HCT116 (cell line): ENCODE measurements at regions not wholly inside any gene's neighbourhood (a gene's known extent, or its start where the extent isn't known, plus 50 kb on each side); places are given as distances from the start of the nearest gene placed in this dataset.

Experiments
- ATAC-seq: fragments of 200-7000 bp; cut with Tn5 transposase; 2 replicates; pipeline ENCODE4 v1.9.1; 2020; ENCODE audit warnings: mild to moderate bottlenecking, moderate library complexity
- BruUV-seq: library from RNA; stranded (reverse); fragments of 400-500 nt; replicated peaks from 2 replicates; lab custom pipeline; 2021; lab: Mats Ljungman, UMichigan
- CTCF ChIA-PET: fragments of 300-600 bp; sonication (Branson Sonifier 250); formaldehyde crosslinking; loops from one replicate; lab custom pipeline; 2021; ENCODE audit warnings: antibody characterized with exemption; lab: Charles Lee
- POLR2A ChIA-PET: fragments of 300-600, 350-600 bp; sonication (Branson Sonifier 250); formaldehyde crosslinking; loops from one replicate; lab custom pipeline; 2021; ENCODE audit warnings: antibody characterized with exemption; lab: Charles Lee
- RAD21 ChIA-PET, 2 experiments: fragments of 300-600 bp; sonication (Branson Sonifier 250); formaldehyde crosslinking; loops; one replicate each; lab custom pipeline; 2023; ENCODE audit warnings: low total read pairs in 2 of 2; ENCODE audit not compliant: uncharacterized antibody in 2 of 2, unreplicated experiment in 2 of 2, low non-redundant PET in 1 of 2; lab: Charles Lee
- DNase-seq: peaks from one replicate; pipeline ENCODE4 v3.0.0-alpha.2; 2010; ENCODE audit warnings: low read depth, low spot score
- H2AFZ ChIP-seq: fragments of 200-600 bp; shearing (Covaris generic), sonication (generic); 2 replicates; pipeline ENCODE4 v1.6.1; 2017; ENCODE audit warnings: low read depth, mixed run types, mixed read lengths, antibody characterized with exemption, low read length; ENCODE audit not compliant: poor library complexity, severe bottlenecking
- H3K27ac ChIP-seq: 2 replicates; pipeline ENCODE4 v1.5.1; 2012; ENCODE audit warnings: low read depth, low read length
- H3K27me3 ChIP-seq: fragments of 200-600 bp; sonication (generic); 2 replicates; pipeline ENCODE4 v1.6.1; 2016; ENCODE audit warnings: mixed run types, low read length, mixed read lengths; ENCODE audit not compliant: insufficient read depth
- H3K36me3 ChIP-seq, 2 experiments: fragments of 200-500 bp in 1 of 2; fragments of 200-600 bp in 1 of 2; sonication (Bioruptor generic) in 1 of 2; sonication (generic) in 1 of 2; 2 replicates each; pipeline versions ENCODE4 v1.5.1 to v1.6.1; 2014 to 2016; ENCODE audit warnings: low read length in 2 of 2, inconsistent platforms in 1 of 2, mixed read lengths in 1 of 2, mixed run types in 1 of 2; ENCODE audit not compliant: insufficient read depth in 2 of 2, control insufficient read depth in 1 of 2
- H3K4me1 ChIP-seq, 2 experiments: fragments of 200-600 bp in 1 of 2; sonication (generic) in 1 of 2; 2 replicates each; pipeline versions ENCODE4 v1.5.1 to v1.6.1; 2012 to 2017; ENCODE audit warnings: low read length in 2 of 2, inconsistent platforms in 1 of 2, mild to moderate bottlenecking in 1 of 2, mixed read lengths in 1 of 2, mixed run types in 1 of 2, moderate library complexity in 1 of 2; ENCODE audit not compliant: insufficient read depth in 2 of 2, control insufficient read depth in 1 of 2
- H3K4me2 ChIP-seq: fragments of 200-600 bp; sonication (generic); 2 replicates; pipeline ENCODE4 v1.6.1; 2017; ENCODE audit warnings: mixed run types, low read length, mixed read lengths
- H3K4me3 ChIP-seq, 2 experiments: fragments of 200-600 bp in 1 of 2; sonication (generic) in 1 of 2; replicated peaks in 1 of 2; 2 replicates each; pipeline ENCODE4 v1.5.1; 2011 to 2016; ENCODE audit warnings: low read length in 2 of 2, control low read depth in 1 of 2, low read depth in 1 of 2, mild to moderate bottlenecking in 1 of 2, mixed read lengths in 1 of 2, mixed run types in 1 of 2
- H3K79me2 ChIP-seq: fragments of 200-600 bp; sonication (generic); 2 replicates; pipeline ENCODE4 v1.6.1; 2017; ENCODE audit warnings: mild to moderate bottlenecking, mixed run types, low read length, moderate library complexity, mixed read lengths; ENCODE audit not compliant: insufficient read depth
- H3K9ac ChIP-seq: fragments of 200-600 bp; sonication (generic); 2 replicates; pipeline ENCODE4 v1.6.1; 2016; ENCODE audit warnings: low read length, mixed read lengths
- H3K9me2 ChIP-seq: fragments of 200-600 bp; sonication (generic), shearing (Covaris generic); 2 replicates; pipeline ENCODE4 v1.6.1; 2017; ENCODE audit warnings: mixed run types, mild to moderate bottlenecking, moderate library complexity; ENCODE audit not compliant: insufficient read depth
- H3K9me3 ChIP-seq, 2 experiments: fragments of 200-500 bp in 1 of 2; fragments of 200-600 bp in 1 of 2; sonication (Bioruptor generic) in 1 of 2; sonication (generic) in 1 of 2; 2 replicates each; pipeline ENCODE4 v1.6.1; 2014 to 2017; ENCODE audit warnings: low read length in 2 of 2, mixed read lengths in 2 of 2, inconsistent platforms in 1 of 2, low read depth in 1 of 2, mild to moderate bottlenecking in 1 of 2, mixed run types in 1 of 2, moderate library complexity in 1 of 2; ENCODE audit not compliant: control insufficient read depth in 1 of 2, insufficient read depth in 1 of 2
- H4K20me1 ChIP-seq: fragments of 200-600 bp; sonication (generic), shearing (Covaris generic); 2 replicates; pipeline ENCODE4 v1.6.1; 2017; ENCODE audit warnings: mixed run types, mild to moderate bottlenecking, moderate library complexity; ENCODE audit not compliant: insufficient read depth
- CBX3 ChIP-seq: IDR thresholded peaks from 2 replicates; pipeline ENCODE4 v1.6.1; 2012; ENCODE audit warnings: low read depth
- ELF1 ChIP-seq: IDR thresholded peaks from 2 replicates; pipeline ENCODE4 v1.6.1; 2012; ENCODE audit warnings: low read depth, borderline replicate concordance
- EZH2 ChIP-seq: fragments of 200-600 bp; sonication (generic); IDR thresholded peaks from 2 replicates; pipeline ENCODE4 v1.6.1; 2017; ENCODE audit warnings: antibody characterized with exemption, mixed run types
- EZH2phosphoT487 ChIP-seq: fragments of 200-600 bp; IDR thresholded peaks from 2 replicates; pipeline ENCODE4 v1.6.1; 2018; ENCODE audit warnings: antibody characterized with exemption, borderline replicate concordance
- FOSL1 ChIP-seq: IDR thresholded peaks from 2 replicates; pipeline ENCODE4 v1.6.1; 2012; ENCODE audit warnings: low read depth
- POLR2AphosphoS5 ChIP-seq: IDR thresholded peaks from 2 replicates; pipeline ENCODE4 v1.6.1; 2011; ENCODE audit warnings: mild to moderate bottlenecking, low read depth, low read length, moderate library complexity
- RAD21 ChIP-seq: IDR thresholded peaks from 2 replicates; pipeline ENCODE4 v1.6.1; 2012; ENCODE audit warnings: low read depth, mild to moderate bottlenecking
- SIN3A ChIP-seq: IDR thresholded peaks from 2 replicates; pipeline ENCODE4 v1.6.1; 2012; ENCODE audit warnings: low read depth
- SP1 ChIP-seq: IDR thresholded peaks from 2 replicates; pipeline ENCODE4 v1.6.1; 2012; ENCODE audit warnings: low read depth
- SRF ChIP-seq: IDR thresholded peaks from 2 replicates; pipeline ENCODE4 v1.6.1; 2012; ENCODE audit warnings: low read depth
- YY1 ChIP-seq: IDR thresholded peaks from 2 replicates; pipeline ENCODE4 v1.6.1; 2011; ENCODE audit warnings: low read length, low read depth, moderate library complexity, mild to moderate bottlenecking; ENCODE audit not compliant: insufficient replicate concordance; ENCODE audit errors: extremely low read depth
- ZFX ChIP-seq: fragments of 450-650 bp; IDR thresholded peaks from 2 replicates; pipeline ENCODE4 v1.6.1; 2017
- ZNF274 ChIP-seq: fragments of 200-500 bp; sonication (Bioruptor generic); IDR thresholded peaks from 2 replicates; pipeline ENCODE4 v1.6.1; 2014; ENCODE audit warnings: mild to moderate bottlenecking, low read depth, low read length, inconsistent platforms
- intact Hi-C: fragments of 100-400 bp; cut with micrococcal nuclease; formaldehyde crosslinking; loops from 2 replicates; pipeline ENCODE4 v1.10.0; 2022
- TF ChIP-seq, protein P1 (sequence below): IDR thresholded peaks from 2 replicates; pipeline ENCODE4 v1.6.1; 2012
- TF ChIP-seq, protein P2 (sequence below): IDR thresholded peaks from 2 replicates; pipeline ENCODE4 v1.6.1; 2011; ENCODE audit warnings: mild to moderate bottlenecking, low read length, moderate library complexity; ENCODE audit not compliant: insufficient replicate concordance; ENCODE audit errors: extremely low read depth
- TF ChIP-seq, protein P3 (sequence below): IDR thresholded peaks from 2 replicates; pipeline ENCODE4 v1.6.1; 2012; ENCODE audit warnings: low read depth

DNA sequence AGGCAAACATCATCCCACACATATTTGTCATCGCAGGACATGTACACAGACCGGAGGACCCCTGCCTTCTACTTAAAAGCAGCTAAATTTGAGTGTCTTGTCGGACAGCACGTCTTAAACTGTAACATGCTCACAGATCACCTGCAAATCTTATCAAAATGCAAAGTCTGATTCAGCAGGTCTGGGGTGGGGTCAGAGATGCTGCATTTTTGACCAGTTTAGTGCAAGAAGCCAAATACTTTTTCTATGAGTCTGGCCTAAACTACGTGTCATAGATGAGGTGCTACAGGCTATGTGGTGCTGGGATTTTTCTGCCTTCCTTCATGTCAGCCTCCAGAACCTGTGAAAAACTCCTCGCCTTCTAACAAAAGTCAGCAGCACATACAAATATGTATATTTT is 178.8 kb upstream of the LHX5 start:
- H3K9me3 ChIP-seq = no peaks in the 10 kb centered on the region
- H2AFZ ChIP-seq = no peak overlapping the region
- ChIA-PET CTCF (no interaction called here), RAD21 (no interaction called here), POLR2A (interaction anchor here (0.6 kb wide), 1 partner anchor 43 kb away, joined by 3 read pairs; no protein-coding TSS in a partner anchor)
- no peak for TF ChIP-seq ZFX
- TF ChIP-seq, protein P1, sequence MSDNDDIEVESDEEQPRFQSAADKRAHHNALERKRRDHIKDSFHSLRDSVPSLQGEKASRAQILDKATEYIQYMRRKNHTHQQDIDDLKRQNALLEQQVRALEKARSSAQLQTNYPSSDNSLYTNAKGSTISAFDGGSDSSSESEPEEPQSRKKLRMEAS = no peak
- TF ChIP-seq SRF = no peak
- TF ChIP-seq SIN3A = no peak
- TF ChIP-seq FOSL1 = no peak
- no peak for TF ChIP-seq RAD21
- TF ChIP-seq EZH2 = no peak
- no peak for TF ChIP-seq SP1
- TF ChIP-seq ZNF274 = no peak
- TF ChIP-seq EZH2phosphoT487 = no peak
- no peak for TF ChIP-seq YY1
- TF ChIP-seq, protein P2, sequence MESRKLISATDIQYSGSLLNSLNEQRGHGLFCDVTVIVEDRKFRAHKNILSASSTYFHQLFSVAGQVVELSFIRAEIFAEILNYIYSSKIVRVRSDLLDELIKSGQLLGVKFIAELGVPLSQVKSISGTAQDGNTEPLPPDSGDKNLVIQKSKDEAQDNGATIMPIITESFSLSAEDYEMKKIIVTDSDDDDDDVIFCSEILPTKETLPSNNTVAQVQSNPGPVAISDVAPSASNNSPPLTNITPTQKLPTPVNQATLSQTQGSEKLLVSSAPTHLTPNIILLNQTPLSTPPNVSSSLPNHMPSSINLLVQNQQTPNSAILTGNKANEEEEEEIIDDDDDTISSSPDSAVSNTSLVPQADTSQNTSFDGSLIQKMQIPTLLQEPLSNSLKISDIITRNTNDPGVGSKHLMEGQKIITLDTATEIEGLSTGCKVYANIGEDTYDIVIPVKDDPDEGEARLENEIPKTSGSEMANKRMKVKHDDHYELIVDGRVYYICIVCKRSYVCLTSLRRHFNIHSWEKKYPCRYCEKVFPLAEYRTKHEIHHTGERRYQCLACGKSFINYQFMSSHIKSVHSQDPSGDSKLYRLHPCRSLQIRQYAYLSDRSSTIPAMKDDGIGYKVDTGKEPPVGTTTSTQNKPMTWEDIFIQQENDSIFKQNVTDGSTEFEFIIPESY = no peak
- TF ChIP-seq ELF1 = no peak
- TF ChIP-seq, protein P3, sequence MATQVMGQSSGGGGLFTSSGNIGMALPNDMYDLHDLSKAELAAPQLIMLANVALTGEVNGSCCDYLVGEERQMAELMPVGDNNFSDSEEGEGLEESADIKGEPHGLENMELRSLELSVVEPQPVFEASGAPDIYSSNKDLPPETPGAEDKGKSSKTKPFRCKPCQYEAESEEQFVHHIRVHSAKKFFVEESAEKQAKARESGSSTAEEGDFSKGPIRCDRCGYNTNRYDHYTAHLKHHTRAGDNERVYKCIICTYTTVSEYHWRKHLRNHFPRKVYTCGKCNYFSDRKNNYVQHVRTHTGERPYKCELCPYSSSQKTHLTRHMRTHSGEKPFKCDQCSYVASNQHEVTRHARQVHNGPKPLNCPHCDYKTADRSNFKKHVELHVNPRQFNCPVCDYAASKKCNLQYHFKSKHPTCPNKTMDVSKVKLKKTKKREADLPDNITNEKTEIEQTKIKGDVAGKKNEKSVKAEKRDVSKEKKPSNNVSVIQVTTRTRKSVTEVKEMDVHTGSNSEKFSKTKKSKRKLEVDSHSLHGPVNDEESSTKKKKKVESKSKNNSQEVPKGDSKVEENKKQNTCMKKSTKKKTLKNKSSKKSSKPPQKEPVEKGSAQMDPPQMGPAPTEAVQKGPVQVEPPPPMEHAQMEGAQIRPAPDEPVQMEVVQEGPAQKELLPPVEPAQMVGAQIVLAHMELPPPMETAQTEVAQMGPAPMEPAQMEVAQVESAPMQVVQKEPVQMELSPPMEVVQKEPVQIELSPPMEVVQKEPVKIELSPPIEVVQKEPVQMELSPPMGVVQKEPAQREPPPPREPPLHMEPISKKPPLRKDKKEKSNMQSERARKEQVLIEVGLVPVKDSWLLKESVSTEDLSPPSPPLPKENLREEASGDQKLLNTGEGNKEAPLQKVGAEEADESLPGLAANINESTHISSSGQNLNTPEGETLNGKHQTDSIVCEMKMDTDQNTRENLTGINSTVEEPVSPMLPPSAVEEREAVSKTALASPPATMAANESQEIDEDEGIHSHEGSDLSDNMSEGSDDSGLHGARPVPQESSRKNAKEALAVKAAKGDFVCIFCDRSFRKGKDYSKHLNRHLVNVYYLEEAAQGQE = no peak
- TF ChIP-seq POLR2AphosphoS5 = no peak
- TF ChIP-seq CBX3 = no peak
- no peaks in the 10 kb centered on the region for H4K20me1 ChIP-seq
- no peaks in the 10 kb centered on the region for H3K9me2 ChIP-seq
- H3K4me1 ChIP-seq = no peaks in the 10 kb centered on the region
- peaks cover 22% of the 10 kb centered on the region for H3K27me3 ChIP-seq
- DNase-seq = no peak
- no peak overlapping the region for H3K27ac ChIP-seq
- no peaks in the 10 kb centered on the region for H3K36me3 ChIP-seq
- H3K4me2 ChIP-seq = no peak overlapping the region
- ATAC-seq = no peak
- intact Hi-C loops = no loop called here
- H3K9ac ChIP-seq = no peak overlapping the region
- H3K4me3 ChIP-seq = no peak overlapping the region
- no TSS peak for BruUV-seq
- no peaks in the 10 kb centered on the region for H3K79me2 ChIP-seq
